Mesenchymal stem cell (in vitro differentiated cells and primary cell): ENCODE measurements at regions not wholly inside any gene's neighbourhood (a gene's known extent, or its start where the extent isn't known, plus 50 kb on each side); places are given as distances from the start of the nearest gene placed in this dataset.

ENCODE experiments used
- DNase-seq: peaks from one replicate; pipeline ENCODE4 v3.0.0-alpha.2; 2013
- H2AFZ ChIP-seq: one replicate; pipeline ENCODE4 v1.6.1; 2013; ENCODE audit warnings: low read depth, mild to moderate bottlenecking, control low read depth, inconsistent platforms, low read length, moderate library complexity
- H2AK5ac ChIP-seq: 2 replicates; pipeline ENCODE4 v1.6.1; 2013; ENCODE audit warnings: low read length, moderate library complexity, mild to moderate bottlenecking, inconsistent platforms; ENCODE audit not compliant: severe bottlenecking
- H2BK120ac ChIP-seq: one replicate; pipeline ENCODE4 v1.6.1; 2013; ENCODE audit warnings: low read depth, mild to moderate bottlenecking, inconsistent platforms, low read length, moderate library complexity
- H2BK12ac ChIP-seq, 2 experiments: one replicate each; pipeline ENCODE4 v1.6.1; 2013; ENCODE audit warnings: inconsistent platforms in 2 of 2, low read length in 2 of 2, mild to moderate bottlenecking in 2 of 2, moderate library complexity in 2 of 2, control low read depth in 1 of 2
- H2BK15ac ChIP-seq: one replicate; pipeline ENCODE4 v1.6.1; 2013; ENCODE audit warnings: mild to moderate bottlenecking, low read depth, inconsistent platforms; ENCODE audit not compliant: poor library complexity, severe bottlenecking
- H2BK5ac ChIP-seq: 2 replicates; pipeline ENCODE4 v1.6.1; 2013; ENCODE audit warnings: low read depth, mild to moderate bottlenecking, low read length, control low read depth, inconsistent platforms; ENCODE audit not compliant: poor library complexity, severe bottlenecking
- H3K14ac ChIP-seq, 2 experiments: one replicate each; pipeline ENCODE4 v1.6.1; 2013; ENCODE audit warnings: inconsistent platforms in 2 of 2, low read length in 2 of 2, control low read depth in 1 of 2, mild to moderate bottlenecking in 1 of 2, moderate library complexity in 1 of 2
- H3K18ac ChIP-seq, 2 experiments: one replicate each; pipeline ENCODE4 v1.6.1; 2013; ENCODE audit warnings: inconsistent platforms in 2 of 2, low read length in 2 of 2, control low read depth in 1 of 2, low read depth in 1 of 2, mild to moderate bottlenecking in 1 of 2
- H3K23ac ChIP-seq, 2 experiments: one replicate each; pipeline ENCODE4 v1.6.1; 2013; ENCODE audit warnings: inconsistent platforms in 2 of 2, low read length in 2 of 2, mild to moderate bottlenecking in 2 of 2, moderate library complexity in 2 of 2, control low read depth in 1 of 2
- H3K27ac ChIP-seq: 2 replicates; pipeline ENCODE4 v1.5.1; 2013; ENCODE audit warnings: mild to moderate bottlenecking, moderate library complexity, low read length, control low read depth, inconsistent platforms; ENCODE audit not compliant: poor library complexity, severe bottlenecking
- H3K27me3 ChIP-seq, 2 experiments: 2 replicates each; pipeline versions ENCODE4 v1.6.1 to v1.7.0; 2013; ENCODE audit warnings: low read length in 2 of 2, mild to moderate bottlenecking in 2 of 2, moderate library complexity in 2 of 2, control low read depth in 1 of 2, inconsistent platforms in 1 of 2; ENCODE audit not compliant: control insufficient read depth in 1 of 2, insufficient read depth in 1 of 2
- H3K36me3 ChIP-seq, 2 experiments: 2 replicates each; pipeline versions ENCODE4 v1.6.1 to v1.7.0; 2013; ENCODE audit warnings: low read length in 2 of 2, control low read depth in 1 of 2, inconsistent platforms in 1 of 2, low read depth in 1 of 2, mild to moderate bottlenecking in 1 of 2; ENCODE audit not compliant: insufficient read depth in 2 of 2, control insufficient read depth in 1 of 2
- H3K4ac ChIP-seq, 2 experiments: one replicate each; pipeline ENCODE4 v1.6.1; 2013; ENCODE audit warnings: inconsistent platforms in 2 of 2, low read length in 2 of 2, mild to moderate bottlenecking in 2 of 2, moderate library complexity in 2 of 2, control low read depth in 1 of 2, low read depth in 1 of 2
- H3K4me1 ChIP-seq: 2 replicates; pipeline ENCODE4 v1.6.1; 2013; ENCODE audit warnings: low read depth, low read length, control low read depth; ENCODE audit not compliant: control insufficient read depth, insufficient read depth
- H3K4me2 ChIP-seq: 2 replicates; pipeline ENCODE4 v1.6.1; 2013; ENCODE audit warnings: low read length, mild to moderate bottlenecking, inconsistent platforms; ENCODE audit not compliant: poor library complexity, severe bottlenecking
- H3K4me3 ChIP-seq, 2 experiments: 2 replicates each; pipeline versions ENCODE4 v1.5.1 to v1.7.0; 2013; ENCODE audit warnings: low read length in 2 of 2, mild to moderate bottlenecking in 2 of 2, control low read depth in 1 of 2, low read depth in 1 of 2; ENCODE audit not compliant: insufficient read depth in 1 of 2
- H3K79me1 ChIP-seq: replicated peaks from 2 replicates; pipeline ENCODE4 v1.6.1; 2013; ENCODE audit warnings: mild to moderate bottlenecking, control low read depth, low read length, inconsistent platforms; ENCODE audit not compliant: poor library complexity, severe bottlenecking
- H3K9ac ChIP-seq: 2 replicates; pipeline ENCODE4 v1.7.0; 2013; ENCODE audit warnings: mild to moderate bottlenecking, low read length, moderate library complexity
- H3K9me3 ChIP-seq: 2 replicates; pipeline ENCODE4 v1.7.0; 2013; ENCODE audit warnings: mild to moderate bottlenecking, low read length; ENCODE audit not compliant: control insufficient read depth
- H4K8ac ChIP-seq: one replicate; pipeline ENCODE4 v1.6.1; 2013; ENCODE audit warnings: inconsistent platforms, mild to moderate bottlenecking, low read length, moderate library complexity
- H4K91ac ChIP-seq: one replicate; pipeline ENCODE4 v1.6.1; 2013; ENCODE audit warnings: mild to moderate bottlenecking, low read length, inconsistent platforms
- WGBS: methylation state at CpG from one replicate; pipeline ENCODE4 v1.1.7; 2013; ENCODE audit warnings: mixed read lengths; 5-methylcytosine and 5-hydroxymethylcytosine counted together

DNA sequence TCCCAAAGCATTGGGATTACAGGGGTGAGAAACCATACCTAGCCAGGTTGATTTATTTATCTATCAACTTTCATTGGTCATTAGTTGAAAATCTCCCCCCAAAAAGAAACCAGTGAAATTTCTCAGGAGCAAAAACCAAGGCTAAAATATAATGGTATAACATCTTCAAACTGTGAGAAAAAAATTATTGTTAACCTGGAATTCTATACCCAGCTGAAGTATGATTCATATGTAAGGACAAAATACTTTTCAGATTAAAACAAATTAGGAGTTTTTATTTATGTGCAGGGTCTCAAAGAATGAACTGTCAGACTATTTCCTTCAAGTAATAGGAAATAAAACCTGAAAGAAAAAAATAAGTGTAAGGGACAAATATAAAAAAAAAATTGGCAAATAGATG lies 1053.9 kb downstream of the UQCRFS1 start:
- Histone ChIP-seq H3K4me2 (no peak overlapping the region), H3K4me1 (no peaks in the 10 kb centered on the region), H2BK15ac (no peak overlapping the region), H2BK12ac (no peak overlapping the region), H3K9ac (no peak overlapping the region), H3K4me3 (no peak overlapping the region), H3K23ac (no peak overlapping the region), H3K79me1 (no peaks in the 10 kb centered on the region), H3K36me3 (no peaks in the 10 kb centered on the region), H2BK5ac (no peak overlapping the region), H4K8ac (no peak overlapping the region), H3K18ac (no peak overlapping the region), H2AK5ac (no peak overlapping the region), H3K4ac (no peak overlapping the region), H3K27me3 (peaks cover 0 to 4% of the 10 kb centered on the region in 2 experiments), H3K27ac (no peak overlapping the region), H2AFZ (no peak overlapping the region), H2BK120ac (no peak overlapping the region), H3K14ac (no peak overlapping the region), H3K9me3 (peaks cover 3% of the 10 kb centered on the region), H4K91ac (no peak overlapping the region)
- no peak for DNase-seq

DNA sequence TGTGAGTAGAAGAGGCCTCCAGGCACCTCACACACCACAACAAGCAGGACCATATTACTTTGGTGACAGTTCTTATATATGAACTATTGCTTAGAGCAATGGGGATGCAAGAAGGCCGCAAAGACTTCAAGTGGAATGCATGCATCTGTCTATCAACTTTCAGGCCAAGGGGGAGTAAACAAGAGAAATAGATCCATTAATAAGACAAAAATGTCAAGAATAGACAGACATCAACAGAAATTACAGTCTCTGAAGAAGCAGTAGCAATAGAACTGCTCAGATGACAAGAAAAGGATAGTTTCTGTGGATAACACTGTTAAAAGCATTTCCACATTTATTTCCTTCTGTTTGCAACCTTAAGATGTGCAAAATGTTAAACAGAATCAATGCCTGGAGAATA lies 1057.7 kb downstream of the UQCRFS1 start:
- Histone ChIP-seq H3K4me2 (no peak overlapping the region), H2BK12ac (no peak overlapping the region), H2BK120ac (no peak overlapping the region), H3K4me1 (no peaks in the 10 kb centered on the region), H3K23ac (no peak overlapping the region), H3K27ac (no peak overlapping the region), H3K9ac (no peak overlapping the region), H3K18ac (no peak overlapping the region), H3K9me3 (no peaks in the 10 kb centered on the region), H3K4ac (no peak overlapping the region), H2BK15ac (no peak overlapping the region), H3K14ac (no peak overlapping the region), H2BK5ac (no peak overlapping the region), H3K79me1 (no peaks in the 10 kb centered on the region), H3K4me3 (no peak overlapping the region), H2AK5ac (no peak overlapping the region), H3K27me3 (peaks cover 0 to 15% of the 10 kb centered on the region in 2 experiments), H2AFZ (no peak overlapping the region), H4K8ac (no peak overlapping the region), H3K36me3 (no peaks in the 10 kb centered on the region), H4K91ac (no peak overlapping the region)
- WGBS = no CpG with 5 or more reads among the region's 1 CpG
- no peak for DNase-seq

DNA sequence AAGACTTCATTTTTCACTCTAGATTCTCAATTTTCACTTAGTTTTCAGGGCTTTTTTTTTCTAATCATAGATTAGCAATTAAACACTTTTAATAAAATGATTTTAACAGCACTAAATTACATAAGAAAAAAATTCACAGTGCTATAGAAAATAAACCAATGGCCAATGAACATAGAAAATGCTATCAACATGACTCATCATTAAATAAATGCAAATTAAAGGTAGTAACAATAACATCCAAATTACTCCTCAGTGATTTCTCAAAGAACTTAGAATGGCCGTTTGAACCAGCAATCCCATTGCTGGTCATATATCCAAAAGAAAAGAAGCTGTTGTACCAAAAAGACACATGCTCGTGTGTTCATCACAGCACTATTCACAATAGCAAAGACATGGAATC lies 1058.9 kb downstream of the UQCRFS1 start:
- H3K27me3 ChIP-seq = peaks cover 0 to 15% of the 10 kb centered on the region in 2 experiments
- H3K4me1 ChIP-seq = no peaks in the 10 kb centered on the region
- H2AK5ac ChIP-seq = no peak overlapping the region
- no peak for DNase-seq
- H3K4me3 ChIP-seq = no peak overlapping the region
- H2AFZ ChIP-seq = no peak overlapping the region
- H2BK15ac ChIP-seq = no peak overlapping the region
- H2BK120ac ChIP-seq = no peak overlapping the region
- H3K14ac ChIP-seq = no peak overlapping the region
- no peak overlapping the region for H3K4ac ChIP-seq
- H3K9ac ChIP-seq = no peak overlapping the region
- no peak overlapping the region for H3K4me2 ChIP-seq
- H2BK5ac ChIP-seq = no peak overlapping the region
- H3K23ac ChIP-seq = no peak overlapping the region
- WGBS = 60% methylated on average over 2 of the region's 2 CpGs
- H3K79me1 ChIP-seq = no peaks in the 10 kb centered on the region
- H3K27ac ChIP-seq = no peak overlapping the region
- H3K18ac ChIP-seq = no peak overlapping the region
- no peak overlapping the region for H4K91ac ChIP-seq
- H3K9me3 ChIP-seq = no peaks in the 10 kb centered on the region
- no peak overlapping the region for H2BK12ac ChIP-seq
- H4K8ac ChIP-seq = no peak overlapping the region
- H3K36me3 ChIP-seq = no peaks in the 10 kb centered on the region

DNA sequence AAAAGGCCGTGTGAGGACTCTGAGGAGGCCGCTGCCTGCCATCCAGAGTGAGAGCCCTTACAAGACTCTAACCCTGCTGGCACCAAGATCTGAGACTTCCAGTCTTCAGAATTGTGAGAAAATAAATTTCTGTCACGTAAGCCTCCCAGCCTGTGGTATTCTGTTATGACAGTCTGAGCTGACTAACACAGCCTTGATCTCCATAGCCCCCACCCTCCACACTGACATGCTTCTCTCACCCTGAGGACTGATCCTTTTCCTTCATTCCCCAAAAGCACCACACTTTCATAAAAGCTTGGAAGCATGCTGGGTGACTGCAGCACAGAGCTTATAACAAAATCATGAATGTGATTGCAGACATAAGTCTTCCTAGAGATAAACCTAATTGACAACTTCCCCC lies 1059.8 kb downstream of the UQCRFS1 start:
- H2BK15ac ChIP-seq = no peak overlapping the region
- no peak overlapping the region for H3K4me3 ChIP-seq
- no peaks in the 10 kb centered on the region for H3K79me1 ChIP-seq
- no peak overlapping the region for H3K9ac ChIP-seq
- no peak overlapping the region for H3K4ac ChIP-seq
- no peak overlapping the region for H2BK120ac ChIP-seq
- no peak overlapping the region for H3K23ac ChIP-seq
- H4K8ac ChIP-seq = no peak overlapping the region
- no peaks in the 10 kb centered on the region for H3K36me3 ChIP-seq
- no peak overlapping the region for H2AK5ac ChIP-seq
- 67% methylated on average over 3 of the region's 3 CpGs for WGBS
- H2BK5ac ChIP-seq = no peak overlapping the region
- no peak overlapping the region for H3K14ac ChIP-seq
- no peak overlapping the region for H3K18ac ChIP-seq
- H3K9me3 ChIP-seq = no peaks in the 10 kb centered on the region
- H2BK12ac ChIP-seq = no peak overlapping the region
- no peak overlapping the region for H3K27ac ChIP-seq
- H3K4me2 ChIP-seq = no peak overlapping the region
- no peaks in the 10 kb centered on the region for H3K4me1 ChIP-seq
- no peak overlapping the region for H2AFZ ChIP-seq
- H3K27me3 ChIP-seq = peaks cover 0 to 15% of the 10 kb centered on the region in 2 experiments
- DNase-seq = no peak
- H4K91ac ChIP-seq = no peak overlapping the region
